ENCODE measurements at regions not wholly inside any gene's neighbourhood (a gene's known extent, or its start where the extent isn't known, plus 50 kb on each side); places are given as distances from the start of the nearest gene placed in this dataset.

DNA sequence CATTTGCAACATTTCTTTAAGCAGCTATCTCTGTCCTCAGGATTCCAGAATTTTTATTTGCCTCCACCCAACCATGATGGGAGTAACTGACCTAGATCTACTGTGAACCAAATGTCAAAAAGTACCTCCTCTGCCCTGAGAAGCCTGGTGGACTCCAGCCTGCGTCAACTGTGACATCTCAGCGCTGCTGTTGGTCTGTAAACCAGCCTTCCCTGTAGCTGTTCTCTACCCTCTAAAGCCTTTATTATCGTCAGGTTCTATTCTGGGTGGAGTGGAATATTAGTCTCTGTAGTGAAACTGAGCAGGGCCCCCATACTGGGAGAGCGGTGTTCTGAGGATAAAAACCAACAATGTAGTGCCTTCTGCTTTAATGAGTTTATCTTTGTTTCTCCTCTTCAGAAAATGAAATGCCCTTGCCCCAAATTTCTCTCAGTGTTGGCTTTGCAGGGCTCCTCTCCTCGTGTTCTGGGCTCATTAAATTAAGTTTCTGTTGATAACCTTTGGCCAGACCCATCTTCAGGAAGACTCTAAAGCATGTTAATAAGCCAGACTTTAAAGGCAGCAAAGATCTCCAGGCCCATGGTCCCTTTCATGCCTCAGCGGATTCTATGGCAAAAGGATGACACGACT is 223.1 kb upstream of the PLXNA2 start:
- TF ChIP-seq, protein P1, sequence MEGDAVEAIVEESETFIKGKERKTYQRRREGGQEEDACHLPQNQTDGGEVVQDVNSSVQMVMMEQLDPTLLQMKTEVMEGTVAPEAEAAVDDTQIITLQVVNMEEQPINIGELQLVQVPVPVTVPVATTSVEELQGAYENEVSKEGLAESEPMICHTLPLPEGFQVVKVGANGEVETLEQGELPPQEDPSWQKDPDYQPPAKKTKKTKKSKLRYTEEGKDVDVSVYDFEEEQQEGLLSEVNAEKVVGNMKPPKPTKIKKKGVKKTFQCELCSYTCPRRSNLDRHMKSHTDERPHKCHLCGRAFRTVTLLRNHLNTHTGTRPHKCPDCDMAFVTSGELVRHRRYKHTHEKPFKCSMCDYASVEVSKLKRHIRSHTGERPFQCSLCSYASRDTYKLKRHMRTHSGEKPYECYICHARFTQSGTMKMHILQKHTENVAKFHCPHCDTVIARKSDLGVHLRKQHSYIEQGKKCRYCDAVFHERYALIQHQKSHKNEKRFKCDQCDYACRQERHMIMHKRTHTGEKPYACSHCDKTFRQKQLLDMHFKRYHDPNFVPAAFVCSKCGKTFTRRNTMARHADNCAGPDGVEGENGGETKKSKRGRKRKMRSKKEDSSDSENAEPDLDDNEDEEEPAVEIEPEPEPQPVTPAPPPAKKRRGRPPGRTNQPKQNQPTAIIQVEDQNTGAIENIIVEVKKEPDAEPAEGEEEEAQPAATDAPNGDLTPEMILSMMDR (conservative IDR thresholded peaks at IDR 0.05; ENCODE audit: low read length), result no peak
- no peak for TF ChIP-seq EZH2phosphoT487 (IDR thresholded peaks at IDR 0.05; ENCODE audit: borderline replicate concordance)

Measured in Loucy (cell line).